HAP-1 (cell line): ENCODE measurements at regions not wholly inside any gene's neighbourhood (a gene's known extent, or its start where the extent isn't known, plus 50 kb on each side); places are given as distances from the start of the nearest gene placed in this dataset.

Source experiments
- DNase-seq, 2 experiments: peaks; one replicate each; pipeline ENCODE4 v3.0.0-alpha.2; 2016 to 2020; ENCODE audit warnings: low spot score in 2 of 2
- H3K27me3 ChIP-seq: fragments of 250-450 bp; sonication (Bioruptor Pico); 2 replicates; pipeline ENCODE4 v1.5.1; 2020; ENCODE audit warnings: low read depth, mild to moderate bottlenecking, moderate library complexity
- H3K36me3 ChIP-seq: fragments of 250-450 bp; sonication (Bioruptor Pico); replicated peaks from 2 replicates; pipeline ENCODE4 v1.5.1; 2020; ENCODE audit warnings: mild to moderate bottlenecking
- H3K4me1 ChIP-seq: fragments of 250-450 bp; sonication (Bioruptor Pico); 2 replicates; pipeline ENCODE4 v1.5.1; 2020; ENCODE audit warnings: mild to moderate bottlenecking
- H3K4me3 ChIP-seq: fragments of 250-450 bp; sonication (Bioruptor Pico); 2 replicates; pipeline ENCODE4 v1.5.1; 2020; ENCODE audit warnings: mild to moderate bottlenecking, moderate library complexity
- H3K9me3 ChIP-seq: fragments of 250-450 bp; sonication (Bioruptor Pico); 2 replicates; pipeline ENCODE4 v1.5.1; 2020; ENCODE audit warnings: mild to moderate bottlenecking, moderate library complexity
- in situ Hi-C: fragments of 300-500 bp; cut with MboI; formaldehyde crosslinking; loops from 3 replicates; pipeline ENCODE4 v1.14.3; 2020; ENCODE audit warnings: low sequenced_read_pairs, inconsistent platforms, mixed read lengths

GRCh38 chr10:33506838-33507661, 172.6 kb upstream of the NRP1 start:
- DNase-seq, result no peak
- in situ Hi-C loops, result no loop called here

GRCh38 chr10:33506391-33506790, 171.9 kb upstream of the NRP1 start:
- no peaks in the 10 kb centered on the region for H3K27me3 ChIP-seq
- H3K4me1 ChIP-seq, result peaks cover 17% of the 10 kb centered on the region
- H3K4me3 ChIP-seq, result no peak overlapping the region
- H3K9me3 ChIP-seq, result no peaks in the 10 kb centered on the region
- H3K36me3 ChIP-seq, result no peaks in the 10 kb centered on the region
- DNase-seq, result no peak
- in situ Hi-C loops, result no loop called here

More at GRCh38 chr10:33506838-33507661, 172.6 kb upstream of the NRP1 start:
- Histone ChIP-seq H3K36me3 (no peaks in the 10 kb centered on the region), H3K9me3 (no peaks in the 10 kb centered on the region), H3K4me1 (peaks cover 17% of the 10 kb centered on the region), H3K27me3 (no peaks in the 10 kb centered on the region), H3K4me3 (no peak overlapping the region)

GRCh38 chr10:33501161-33501560, 166.7 kb upstream of the NRP1 start:
- no peak for DNase-seq
- Histone ChIP-seq H3K4me3 (no peak overlapping the region), H3K27me3 (no peaks in the 10 kb centered on the region), H3K4me1 (no peaks in the 10 kb centered on the region), H3K9me3 (no peaks in the 10 kb centered on the region), H3K36me3 (no peaks in the 10 kb centered on the region)
- in situ Hi-C loops, result no loop called here

GRCh38 chr10:33498391-33498891, 164.0 kb upstream of the NRP1 start:
- DNase-seq, result no peak
- in situ Hi-C loops, result no loop called here

GRCh38 chr10:33497338-33497737, 162.9 kb upstream of the NRP1 start:
- Histone ChIP-seq H3K4me1 (no peaks in the 10 kb centered on the region), H3K27me3 (no peaks in the 10 kb centered on the region), H3K36me3 (no peaks in the 10 kb centered on the region), H3K4me3 (no peak overlapping the region), H3K9me3 (no peaks in the 10 kb centered on the region)
- no peak for DNase-seq
- in situ Hi-C loops, result no loop called here

More at GRCh38 chr10:33498391-33498891, 164.0 kb upstream of the NRP1 start:
- H3K27me3 ChIP-seq, result no peaks in the 10 kb centered on the region
- H3K9me3 ChIP-seq, result no peaks in the 10 kb centered on the region
- H3K4me3 ChIP-seq, result no peak overlapping the region
- H3K36me3 ChIP-seq, result no peaks in the 10 kb centered on the region
- no peaks in the 10 kb centered on the region for H3K4me1 ChIP-seq

GRCh38 chr10:33496096-33496495, 161.6 kb upstream of the NRP1 start:
- Histone ChIP-seq H3K4me1 (no peaks in the 10 kb centered on the region), H3K36me3 (no peaks in the 10 kb centered on the region), H3K9me3 (no peaks in the 10 kb centered on the region), H3K27me3 (no peaks in the 10 kb centered on the region), H3K4me3 (no peak overlapping the region)
- in situ Hi-C loops, result no loop called here
- DNase-seq, result no peak

GRCh38 chr10:33494694-33495265, 160.3 kb upstream of the NRP1 start:
- H3K36me3 ChIP-seq, result no peaks in the 10 kb centered on the region
- no peaks in the 10 kb centered on the region for H3K4me1 ChIP-seq
- in situ Hi-C loops, result no loop called here
- H3K9me3 ChIP-seq, result no peaks in the 10 kb centered on the region
- no peak overlapping the region for H3K4me3 ChIP-seq
- no peak for DNase-seq
- no peaks in the 10 kb centered on the region for H3K27me3 ChIP-seq

- DNase-seq, result no peak
- in situ Hi-C loops, result no loop called here
- Histone ChIP-seq H3K4me1 (no peaks in the 10 kb centered on the region), H3K4me3 (no peak overlapping the region), H3K9me3 (no peaks in the 10 kb centered on the region), H3K36me3 (no peaks in the 10 kb centered on the region), H3K27me3 (no peaks in the 10 kb centered on the region)
Observed at GRCh38 chr10:33493978-33494377, 159.5 kb upstream of the NRP1 start.

GRCh38 chr10:33493497-33493896, 159.0 kb upstream of the NRP1 start:
- in situ Hi-C loops, result no loop called here
- no peaks in the 10 kb centered on the region for H3K4me1 ChIP-seq
- DNase-seq, result no peak
- H3K36me3 ChIP-seq, result no peaks in the 10 kb centered on the region
- H3K27me3 ChIP-seq, result no peaks in the 10 kb centered on the region
- no peaks in the 10 kb centered on the region for H3K9me3 ChIP-seq
- H3K4me3 ChIP-seq, result no peak overlapping the region

GRCh38 chr10:33492701-33493345, 158.4 kb upstream of the NRP1 start:
- in situ Hi-C loops, result no loop called here
- H3K4me3 ChIP-seq, result no peak overlapping the region
- DNase-seq, result no peak
- no peaks in the 10 kb centered on the region for H3K4me1 ChIP-seq
- H3K9me3 ChIP-seq, result no peaks in the 10 kb centered on the region
- no peaks in the 10 kb centered on the region for H3K27me3 ChIP-seq
- H3K36me3 ChIP-seq, result no peaks in the 10 kb centered on the region

- DNase-seq, result no peak
- H3K4me1 ChIP-seq, result peaks cover 9% of the 10 kb centered on the region
- no peaks in the 10 kb centered on the region for H3K27me3 ChIP-seq
- in situ Hi-C loops, result loop anchor here (10.0 kb wide), 1 partner anchor 155 kb away; the partner anchor contains the start of gene NRP1
- H3K36me3 ChIP-seq, result no peaks in the 10 kb centered on the region
- H3K9me3 ChIP-seq, result no peaks in the 10 kb centered on the region
- H3K4me3 ChIP-seq, result no peak overlapping the region
Observed at GRCh38 chr10:33489501-33490176, 155.2 kb upstream of the NRP1 start.

- Histone ChIP-seq H3K4me1 (peaks cover 31% of the 10 kb centered on the region), H3K27me3 (no peaks in the 10 kb centered on the region), H3K9me3 (no peaks in the 10 kb centered on the region), H3K4me3 (no peak overlapping the region), H3K36me3 (no peaks in the 10 kb centered on the region)
- in situ Hi-C loops, result loop anchor here (10.0 kb wide), 1 partner anchor 152 kb away; the partner anchor contains the start of gene NRP1
- no peak for DNase-seq
Observed at GRCh38 chr10:33487014-33487776, 152.7 kb upstream of the NRP1 start.

- Histone ChIP-seq H3K9me3 (no peaks in the 10 kb centered on the region), H3K36me3 (no peaks in the 10 kb centered on the region), H3K4me1 (peaks cover 31% of the 10 kb centered on the region), H3K27me3 (no peaks in the 10 kb centered on the region), H3K4me3 (no peak overlapping the region)
- in situ Hi-C loops, result loop anchor here (10.0 kb wide), 1 partner anchor 150 kb away; the partner anchor contains the start of gene NRP1
- peak; percentile 18 to 65 for DNase-seq
Observed at GRCh38 chr10:33485276-33485675, 150.8 kb upstream of the NRP1 start.
